AG04450 (cell line): ENCODE measurements at regions not wholly inside any gene's neighbourhood (a gene's known extent, or its start where the extent isn't known, plus 50 kb on each side); places are given as distances from the start of the nearest gene placed in this dataset.

Source experiments
- CTCF ChIA-PET: fragments of 300-600, 350-600 bp; formaldehyde crosslinking; extraction: SDS; loops from one replicate; lab custom pipeline; 2022; ENCODE audit warnings: antibody characterized with exemption, inconsistent platforms; lab: Charles Lee
- POLR2A ChIA-PET: fragments of 350-600 bp; formaldehyde crosslinking; extraction: SDS; loops from one replicate; lab custom pipeline; 2021; ENCODE audit warnings: antibody characterized with exemption, inconsistent platforms; lab: Yijun Ruan, JAX
- DNase-seq: peaks from one replicate; pipeline ENCODE4 v3.0.0-alpha.2; 2011; ENCODE audit warnings: low read depth, low spot score
- H3K27ac ChIP-seq: one replicate; pipeline ENCODE4 v1.5.1; 2012; ENCODE audit warnings: low read depth, low read length, control low read depth
- H3K27me3 ChIP-seq: one replicate; pipeline ENCODE4 v1.6.0; 2012; ENCODE audit warnings: low read length; ENCODE audit not compliant: control insufficient read depth, insufficient read depth
- H3K4me3 ChIP-seq: 2 replicates; pipeline ENCODE4 v1.5.1; 2011; ENCODE audit warnings: mild to moderate bottlenecking, low read depth, low read length, control low read depth
- H3K9me3 ChIP-seq: 2 replicates; pipeline ENCODE4 v1.5.1; 2012; ENCODE audit warnings: low read length; ENCODE audit not compliant: control insufficient read depth, insufficient read depth
- TF ChIP-seq, protein P1 (sequence below): IDR thresholded peaks from 2 replicates; pipeline ENCODE4 v1.5.1; 2011; ENCODE audit warnings: low read depth, low read length, control low read depth, inconsistent platforms

DNA sequence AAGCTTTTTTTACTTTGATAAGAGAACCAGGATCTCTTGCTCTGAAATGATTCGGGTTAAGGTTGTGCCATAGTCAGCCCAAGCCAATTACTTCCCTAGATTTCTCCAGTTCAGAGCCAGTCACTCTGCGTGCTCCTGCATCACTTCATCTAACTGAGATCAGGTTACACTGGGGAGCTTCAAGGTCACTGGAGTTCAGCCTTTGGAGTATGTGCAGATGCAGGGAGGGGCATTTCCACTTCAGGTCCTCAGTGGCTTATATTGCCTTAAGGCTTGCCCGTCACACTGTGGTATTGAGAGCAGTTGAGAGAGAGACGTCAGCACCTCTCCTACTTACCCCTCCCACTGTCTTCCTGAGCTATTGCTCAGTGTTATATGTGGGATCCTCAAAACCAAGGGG lies 317.8 kb downstream of the EPHA4 start:
- Histone ChIP-seq H3K27me3 (no peaks in the 10 kb centered on the region), H3K27ac (no peak overlapping the region), H3K9me3 (no peaks in the 10 kb centered on the region), H3K4me3 (no peak overlapping the region)
- ChIA-PET CTCF (interaction anchor here (0.5 kb wide), 1 partner anchor 1515 kb away, joined by 5 read pairs; no protein-coding TSS in a partner anchor), POLR2A (no interaction called here)
- DNase-seq: no peak
- TF ChIP-seq, protein P1, sequence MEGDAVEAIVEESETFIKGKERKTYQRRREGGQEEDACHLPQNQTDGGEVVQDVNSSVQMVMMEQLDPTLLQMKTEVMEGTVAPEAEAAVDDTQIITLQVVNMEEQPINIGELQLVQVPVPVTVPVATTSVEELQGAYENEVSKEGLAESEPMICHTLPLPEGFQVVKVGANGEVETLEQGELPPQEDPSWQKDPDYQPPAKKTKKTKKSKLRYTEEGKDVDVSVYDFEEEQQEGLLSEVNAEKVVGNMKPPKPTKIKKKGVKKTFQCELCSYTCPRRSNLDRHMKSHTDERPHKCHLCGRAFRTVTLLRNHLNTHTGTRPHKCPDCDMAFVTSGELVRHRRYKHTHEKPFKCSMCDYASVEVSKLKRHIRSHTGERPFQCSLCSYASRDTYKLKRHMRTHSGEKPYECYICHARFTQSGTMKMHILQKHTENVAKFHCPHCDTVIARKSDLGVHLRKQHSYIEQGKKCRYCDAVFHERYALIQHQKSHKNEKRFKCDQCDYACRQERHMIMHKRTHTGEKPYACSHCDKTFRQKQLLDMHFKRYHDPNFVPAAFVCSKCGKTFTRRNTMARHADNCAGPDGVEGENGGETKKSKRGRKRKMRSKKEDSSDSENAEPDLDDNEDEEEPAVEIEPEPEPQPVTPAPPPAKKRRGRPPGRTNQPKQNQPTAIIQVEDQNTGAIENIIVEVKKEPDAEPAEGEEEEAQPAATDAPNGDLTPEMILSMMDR: no peak

DNA sequence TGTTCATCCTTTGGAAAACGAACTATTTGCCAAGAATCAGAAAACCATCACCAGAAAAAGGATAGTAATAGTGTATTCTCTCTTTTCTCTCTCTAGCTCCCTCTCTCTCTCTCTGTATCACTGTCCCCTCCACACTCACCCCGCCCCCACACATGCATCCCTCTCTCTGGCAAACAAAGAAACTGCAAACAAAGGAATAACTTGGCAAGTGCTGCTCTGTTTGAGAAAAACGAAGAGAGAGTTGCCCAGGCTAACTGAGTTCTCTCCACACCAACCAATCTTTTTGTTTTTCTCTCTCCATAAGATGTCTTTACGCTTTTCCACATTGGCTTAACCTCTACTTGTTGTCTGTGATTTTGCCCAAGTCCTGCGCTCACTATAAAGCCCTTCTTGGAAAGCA lies 316.2 kb downstream of the EPHA4 start:
- Histone ChIP-seq H3K4me3 (no peak overlapping the region), H3K27me3 (no peaks in the 10 kb centered on the region), H3K27ac (no peak overlapping the region), H3K9me3 (no peaks in the 10 kb centered on the region)
- no peak for DNase-seq
- ChIA-PET CTCF (no interaction called here), POLR2A (no interaction called here)
- TF ChIP-seq, protein P1: no peak

DNA sequence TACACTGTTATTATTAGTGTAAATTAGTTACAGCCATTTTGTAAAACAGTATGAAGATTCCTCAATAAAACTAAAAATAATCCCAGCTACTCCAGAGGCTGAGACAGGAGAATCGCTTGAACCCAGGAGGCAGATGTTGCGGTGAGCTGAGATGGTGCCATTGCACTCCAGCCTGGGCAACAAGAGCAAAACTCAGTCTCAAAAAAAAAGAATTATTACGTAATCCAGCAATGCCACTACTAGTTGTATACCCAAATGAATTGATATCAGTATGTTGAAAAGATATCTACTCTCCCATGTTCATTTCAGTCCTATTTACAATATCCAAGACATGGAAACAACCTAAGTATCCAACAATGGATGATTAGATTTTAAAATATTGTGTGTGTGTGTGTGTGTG lies 313.6 kb downstream of the EPHA4 start:
- TF ChIP-seq, protein P1: no peak
- POLR2A ChIA-PET: no interaction called here
- no peak overlapping the region for H3K4me3 ChIP-seq
- H3K27me3 ChIP-seq: no peaks in the 10 kb centered on the region
- DNase-seq: no peak
- CTCF ChIA-PET: no interaction called here
- H3K27ac ChIP-seq: no peak overlapping the region
- H3K9me3 ChIP-seq: no peaks in the 10 kb centered on the region

DNA sequence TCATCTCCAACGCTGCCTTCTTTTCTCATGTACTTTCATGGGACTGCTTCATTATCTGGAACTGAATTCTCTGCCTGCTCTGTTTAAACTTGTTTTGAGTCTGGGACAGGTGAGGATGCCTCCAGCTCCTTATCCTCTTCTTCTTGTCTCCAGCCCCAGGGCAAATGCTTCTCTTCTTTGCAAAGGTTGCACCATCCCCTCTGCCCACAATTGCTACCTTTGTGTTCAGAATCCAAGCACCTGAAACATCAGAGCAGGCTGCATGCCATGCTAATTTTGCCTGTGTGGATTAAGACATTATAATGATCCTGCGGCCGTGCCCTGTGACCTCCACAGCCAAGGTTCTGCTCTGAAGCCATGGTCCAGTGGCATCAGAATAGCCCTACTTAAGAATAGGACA lies 309.5 kb downstream of the EPHA4 start:
- H3K27me3 ChIP-seq: no peaks in the 10 kb centered on the region
- no peak overlapping the region for H3K4me3 ChIP-seq
- TF ChIP-seq, protein P1: no peak
- DNase-seq: no peak
- POLR2A ChIA-PET: no interaction called here
- CTCF ChIA-PET: interaction anchor here (0.6 kb wide), 1 partner anchor 1532 kb away, joined by 4 read pairs; no protein-coding TSS in a partner anchor
- H3K9me3 ChIP-seq: no peaks in the 10 kb centered on the region
- H3K27ac ChIP-seq: no peak overlapping the region

DNA sequence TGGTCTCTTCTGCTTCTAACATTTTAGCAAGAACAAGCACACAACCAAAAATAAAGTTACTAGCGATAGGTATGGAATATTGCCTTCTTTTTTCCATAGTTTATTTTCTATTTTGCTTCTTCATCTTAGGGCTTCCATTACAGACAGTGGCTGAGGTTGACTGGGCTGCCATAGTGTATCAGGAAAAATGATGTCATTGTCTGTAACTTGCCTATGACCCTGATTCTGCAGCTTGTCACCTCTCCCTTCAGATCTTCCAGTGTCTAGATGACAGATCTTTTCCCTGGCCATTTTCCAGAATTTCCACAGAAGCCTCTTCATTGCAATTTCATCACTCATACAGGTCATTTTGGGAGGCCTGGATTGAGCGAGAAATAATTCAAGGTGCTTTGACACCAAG lies 308.5 kb downstream of the EPHA4 start:
- Histone ChIP-seq H3K27me3 (no peaks in the 10 kb centered on the region), H3K4me3 (no peak overlapping the region), H3K9me3 (no peaks in the 10 kb centered on the region), H3K27ac (no peak overlapping the region)
- TF ChIP-seq, protein P1: no peak
- no peak for DNase-seq
- CTCF ChIA-PET: no interaction called here
- POLR2A ChIA-PET: no interaction called here
